HG03558 (cell line): ENCODE measurements at regions not wholly inside any gene's neighbourhood (a gene's known extent, or its start where the extent isn't known, plus 50 kb on each side); places are given as distances from the start of the nearest gene placed in this dataset.
"Not testable (repeated sequence)": the region's sequence is repeated elsewhere in the genome, so short reads cannot be mapped to it uniquely, and the experiment has no call there.

Experiments used
- ATAC-seq: cut with Tn5 transposase; IDR thresholded peaks from one replicate; pipeline ENCODE4 v1.9.1; 2021; ENCODE audit warnings: moderate number of reproducible peaks; ENCODE audit not compliant: unreplicated experiment; ENCODE audit errors: extremely low read depth

GRCh38 chr6:97449444-97449966 lies 166.5 kb upstream of the MMS22L start:
- no peak for ATAC-seq

- ATAC-seq: no peak
Measured at GRCh38 chr6:97450087-97450486, 167.1 kb upstream of the MMS22L start.

- ATAC-seq: no peak
Measured at GRCh38 chr6:97456070-97456469, 173.1 kb upstream of the MMS22L start.

- no peak for ATAC-seq
Measured at GRCh38 chr6:97459535-97459934, 176.5 kb upstream of the MMS22L start.

- no peak for ATAC-seq
Measured at GRCh38 chr6:97459986-97460385, 177.0 kb upstream of the MMS22L start.

- no peak for ATAC-seq
Measured at GRCh38 chr6:97460394-97461080, 177.5 kb upstream of the MMS22L start.

- ATAC-seq: no peak
Measured at GRCh38 chr6:97461218-97461617, 178.2 kb upstream of the MMS22L start.

- ATAC-seq: no peak
Measured at GRCh38 chr6:97462031-97462430, 179.0 kb upstream of the MMS22L start.

GRCh38 chr6:97462938-97463598 lies 180.1 kb upstream of the MMS22L start:
- no peak for ATAC-seq

- no peak for ATAC-seq
Measured at GRCh38 chr6:97465877-97466561, 183.0 kb upstream of the MMS22L start.

- ATAC-seq: no peak
Measured at GRCh38 chr6:97468981-97469380, 186.0 kb upstream of the MMS22L start.

- no peak for ATAC-seq
Measured at GRCh38 chr6:97469451-97469850, 186.4 kb upstream of the MMS22L start.

GRCh38 chr6:97470322-97470721 lies 187.3 kb upstream of the MMS22L start:
- no peak for ATAC-seq

- no peak for ATAC-seq
Measured at GRCh38 chr6:97473979-97474378, 191.0 kb upstream of the MMS22L start.

GRCh38 chr6:97497713-97498331 lies 214.8 kb upstream of the MMS22L start:
- ATAC-seq: peak; percentile 95

- ATAC-seq: no peak
Measured at GRCh38 chr6:97501853-97502252, 218.8 kb upstream of the MMS22L start.

- no peak for ATAC-seq
Measured at GRCh38 chr6:97508646-97509045, 225.6 kb upstream of the MMS22L start.

- ATAC-seq: not testable (repeated sequence)
Measured at GRCh38 chr6:97513260-97513659, 230.2 kb upstream of the MMS22L start.

- no peak for ATAC-seq
Measured at GRCh38 chr6:97524811-97525210, 241.8 kb upstream of the MMS22L start.

- no peak for ATAC-seq
Measured at GRCh38 chr6:97535800-97536199, 252.8 kb upstream of the MMS22L start.

GRCh38 chr6:97548354-97548753 lies 265.3 kb upstream of the MMS22L start:
- no peak for ATAC-seq
